H9 (cell line): ENCODE measurements at regions not wholly inside any gene's neighbourhood (a gene's known extent, or its start where the extent isn't known, plus 50 kb on each side); places are given as distances from the start of the nearest gene placed in this dataset.

ENCODE experiments used
- DNase-seq: peaks from one replicate; pipeline ENCODE4 v3.0.0-alpha.2; 2017
- H2AFZ ChIP-seq: one replicate; pipeline ENCODE4 v1.6.1; 2013; ENCODE audit warnings: mild to moderate bottlenecking, low read length, control low read depth, moderate library complexity
- H2AK5ac ChIP-seq: 2 replicates; pipeline ENCODE4 v1.6.1; 2013; ENCODE audit warnings: low read length, control low read depth, mixed read lengths; ENCODE audit not compliant: insufficient read length
- H2BK120ac ChIP-seq: one replicate; pipeline ENCODE4 v1.6.1; 2013; ENCODE audit warnings: low read depth, mild to moderate bottlenecking, low read length, control low read depth, inconsistent platforms; ENCODE audit not compliant: poor library complexity, severe bottlenecking
- H2BK12ac ChIP-seq: 2 replicates; pipeline ENCODE4 v1.6.1; 2013; ENCODE audit warnings: low read length, control low read depth, mixed read lengths, low read depth; ENCODE audit not compliant: insufficient read length
- H2BK15ac ChIP-seq: 2 replicates; pipeline ENCODE4 v1.6.1; 2013; ENCODE audit warnings: low read depth, low read length, control low read depth
- H2BK20ac ChIP-seq: one replicate; pipeline ENCODE4 v1.6.1; 2013; ENCODE audit warnings: low read depth, mild to moderate bottlenecking, low read length, control low read depth, inconsistent platforms; ENCODE audit not compliant: poor library complexity, severe bottlenecking
- H2BK5ac ChIP-seq: 2 replicates; pipeline ENCODE4 v1.6.1; 2013; ENCODE audit warnings: low read length, control low read depth, mixed read lengths; ENCODE audit not compliant: insufficient read length
- H3K14ac ChIP-seq: 2 replicates; pipeline ENCODE4 v1.6.1; 2013; ENCODE audit warnings: low read length, control low read depth; ENCODE audit not compliant: insufficient read depth
- H3K18ac ChIP-seq: 2 replicates; pipeline ENCODE4 v1.6.1; 2013; ENCODE audit warnings: low read depth, mild to moderate bottlenecking, mixed read lengths, low read length, control low read depth; ENCODE audit not compliant: insufficient read length
- H3K23ac ChIP-seq: 2 replicates; pipeline ENCODE4 v1.6.1; 2013; ENCODE audit warnings: low read length, control low read depth, mixed read lengths, low read depth; ENCODE audit not compliant: insufficient read length
- H3K23me2 ChIP-seq: 2 replicates; pipeline ENCODE4 v1.6.1; 2013; ENCODE audit warnings: low read depth, mild to moderate bottlenecking, mixed read lengths, low read length, control low read depth; ENCODE audit not compliant: insufficient read length, poor library complexity, severe bottlenecking
- H3K27ac ChIP-seq: 2 replicates; pipeline ENCODE4 v1.5.1; 2013; ENCODE audit warnings: low read length, control low read depth, mixed read lengths, low read depth; ENCODE audit not compliant: insufficient read length
- H3K27me3 ChIP-seq: 2 replicates; pipeline ENCODE4 v1.6.1; 2013; ENCODE audit warnings: low read length, control low read depth, inconsistent platforms; ENCODE audit not compliant: insufficient read depth
- H3K4ac ChIP-seq: 2 replicates; pipeline ENCODE4 v1.6.1; 2013; ENCODE audit warnings: low read depth, mild to moderate bottlenecking, control low read depth, inconsistent platforms, low read length, moderate library complexity
- H3K4me1 ChIP-seq: 2 replicates; pipeline ENCODE4 v1.6.1; 2013; ENCODE audit warnings: low read length, control low read depth, inconsistent platforms; ENCODE audit not compliant: insufficient read depth
- H3K4me2 ChIP-seq: 2 replicates; pipeline ENCODE4 v1.6.1; 2013; ENCODE audit warnings: low read length, control low read depth, mixed read lengths; ENCODE audit not compliant: insufficient read length, insufficient read depth
- H3K56ac ChIP-seq: 2 replicates; pipeline ENCODE4 v1.6.1; 2013; ENCODE audit warnings: low read depth, mild to moderate bottlenecking, mixed read lengths, low read length, control low read depth; ENCODE audit not compliant: insufficient read length
- H3K79me1 ChIP-seq: 2 replicates; pipeline ENCODE4 v1.6.1; 2013; ENCODE audit warnings: low read depth, mild to moderate bottlenecking, moderate library complexity, low read length, control low read depth, inconsistent platforms; ENCODE audit not compliant: insufficient read depth, poor library complexity, severe bottlenecking
- H3K79me2 ChIP-seq: 2 replicates; pipeline ENCODE4 v1.6.1; 2013; ENCODE audit warnings: low read length, control low read depth, inconsistent platforms; ENCODE audit not compliant: insufficient read depth
- H3K9ac ChIP-seq: 2 replicates; pipeline ENCODE4 v1.6.1; 2013; ENCODE audit warnings: low read length, control low read depth, mixed read lengths; ENCODE audit not compliant: insufficient read length; ENCODE audit errors: extremely low read depth
- H3K9me3 ChIP-seq: one replicate; pipeline ENCODE4 v1.6.1; 2013; ENCODE audit warnings: low read depth, low read length, inconsistent platforms; ENCODE audit not compliant: control insufficient read depth
- H3T11ph ChIP-seq: one replicate; pipeline ENCODE4 v1.6.1; 2013; ENCODE audit warnings: mild to moderate bottlenecking, low read length, control low read depth, inconsistent platforms
- H4K20me1 ChIP-seq: one replicate; pipeline ENCODE4 v1.6.1; 2013; ENCODE audit not compliant: control insufficient read depth, insufficient read length, insufficient read depth
- H4K5ac ChIP-seq: 2 replicates; pipeline ENCODE4 v1.6.1; 2013; ENCODE audit warnings: low read depth, mild to moderate bottlenecking, mixed read lengths, low read length, control low read depth; ENCODE audit not compliant: insufficient read length
- H4K8ac ChIP-seq: replicated peaks from 2 replicates; pipeline ENCODE4 v1.6.1; 2013; ENCODE audit warnings: low read length, control low read depth, mixed read lengths, low read depth; ENCODE audit not compliant: insufficient read length
- H4K91ac ChIP-seq: 2 replicates; pipeline ENCODE4 v1.6.1; 2013; ENCODE audit warnings: low read depth, mild to moderate bottlenecking, moderate library complexity, mixed read lengths, low read length, control low read depth; ENCODE audit not compliant: insufficient read length
- H3K27ac Mint-ChIP-seq, 3 experiments: 2 replicates in 2 of 3; 3 replicates in 1 of 3; pipeline ENCODE4 v1.8.0; 2020 to 2021; ENCODE audit warnings: mixed read lengths in 3 of 3, mild to moderate bottlenecking in 1 of 3, moderate library complexity in 1 of 3
- H3K27me3 Mint-ChIP-seq: 2 replicates; pipeline ENCODE4 v1.8.0; 2021; ENCODE audit warnings: low read depth, mild to moderate bottlenecking, moderate library complexity, mixed read lengths
- H3K36me3 Mint-ChIP-seq, 3 experiments: 2 replicates in 2 of 3; 3 replicates in 1 of 3; pipeline ENCODE4 v1.8.0; 2020 to 2021; ENCODE audit warnings: low read depth in 3 of 3, mixed read lengths in 3 of 3; ENCODE audit not compliant: insufficient read depth in 1 of 3
- H3K4me1 Mint-ChIP-seq, 2 experiments: 2 replicates each; pipeline ENCODE4 v1.8.0; 2020; ENCODE audit warnings: mixed read lengths in 2 of 2
- H3K4me3 Mint-ChIP-seq, 2 experiments: 2 replicates in 1 of 2; 3 replicates in 1 of 2; pipeline ENCODE4 v1.8.0; 2020 to 2021; ENCODE audit warnings: mild to moderate bottlenecking in 2 of 2, mixed read lengths in 2 of 2, moderate library complexity in 1 of 2
- H3K9me3 Mint-ChIP-seq, 2 experiments: 2 replicates in 1 of 2; 3 replicates in 1 of 2; pipeline ENCODE4 v1.8.0; 2020; ENCODE audit warnings: mild to moderate bottlenecking in 2 of 2, mixed read lengths in 2 of 2, moderate library complexity in 1 of 2
- CTCF ChIP-seq: fragments of 200-600 bp; sonication (generic); conservative IDR thresholded peaks from 3 replicates; pipeline ENCODE4 v1.8.0; 2021; ENCODE audit warnings: antibody characterized with exemption, mild to moderate bottlenecking
- WGBS: extraction: QIAGEN DNeasy Blood & Tissue Kit; methylation state at CpG from one replicate; pipeline ENCODE4 v1.1.7; 2013; ENCODE audit warnings: missing lambda C conversion rate, low lambda C conversion rate, mixed read lengths; ENCODE audit not compliant: insufficient read length; ENCODE audit errors: extremely low coverage; 5-methylcytosine and 5-hydroxymethylcytosine counted together

- Histone ChIP-seq H4K20me1 (no peaks in the 10 kb centered on the region), H3K23me2 (no peaks in the 10 kb centered on the region), H2BK20ac (no peak overlapping the region), H3K79me2 (no peaks in the 10 kb centered on the region), H4K8ac (no peak overlapping the region), H3K18ac (no peak overlapping the region), H3K79me1 (no peaks in the 10 kb centered on the region), H3T11ph (no peak overlapping the region), H3K27me3 (no peaks in the 10 kb centered on the region), H2BK120ac (no peak overlapping the region), H2AFZ (no peak overlapping the region), H3K4me1 (no peaks in the 10 kb centered on the region), H4K91ac (no peak overlapping the region), H2AK5ac (no peak overlapping the region), H3K4ac (no peak overlapping the region), H2BK12ac (no peak overlapping the region), H3K4me2 (no peak overlapping the region), H3K23ac (no peak overlapping the region), H3K9ac (no peak overlapping the region), H3K14ac (no peak overlapping the region), H4K5ac (no peak overlapping the region), H2BK5ac (no peak overlapping the region), H3K27ac (no peak overlapping the region), H3K9me3 (no peaks in the 10 kb centered on the region), H2BK15ac (no peak overlapping the region), H3K56ac (no peak overlapping the region)
- TF ChIP-seq CTCF = no peak
- peaks cover 3% of the 10 kb centered on the region; the same call in 1 of the 2 replicates for H3K27me3 Mint-ChIP-seq
- no peak overlapping the region for H3K4me3 Mint-ChIP-seq
- no peak overlapping the region for H3K27ac Mint-ChIP-seq
- H3K9me3 Mint-ChIP-seq = no peaks in the 10 kb centered on the region
- DNase-seq = no peak
- peaks cover 2 to 4% of the 10 kb centered on the region in 2 experiments; a peak in 1 of 4 replicates for H3K4me1 Mint-ChIP-seq
- no CpG with 5 or more reads among the region's 6 CpGs for WGBS
- H3K36me3 Mint-ChIP-seq = no peaks in the 10 kb centered on the region
Measured at GRCh38 chr20:33908336-33908735, 85.4 kb upstream of the RALY start.
